Activated CD8-positive, alpha-beta memory T cell treated with anti-CD3 and anti-CD28 coated beads, Interleukin-2, amount 50 U/mL, for 24 hours (primary cell): ENCODE measurements at regions not wholly inside any gene's neighbourhood (a gene's known extent, or its start where the extent isn't known, plus 50 kb on each side); places are given as distances from the start of the nearest gene placed in this dataset.
A peak's percentile ranks its signal among the peaks of the same experiment; 100 is the strongest.
"Not testable (repeated sequence)": the region's sequence is repeated elsewhere in the genome, so short reads cannot be mapped to it uniquely, and the experiment has no call there.

Source experiments
- DNase-seq: peaks from one replicate; pipeline ENCODE4 v3.0.0-alpha.2; 2020; ENCODE audit errors: extremely low read depth

- DNase-seq = peak; percentile 0
Observed at GRCh38 chr10:42367532-42368230, 270.7 kb downstream of the ZNF33B start.

- no peak for DNase-seq
Observed at GRCh38 chr10:42351745-42352144, 286.6 kb downstream of the ZNF33B start.

- not testable (repeated sequence) for DNase-seq
Observed at GRCh38 chr10:42336593-42337337, 301.6 kb downstream of the ZNF33B start.

GRCh38 chr10:42335653-42336296 lies 302.6 kb downstream of the ZNF33B start:
- DNase-seq = not testable (repeated sequence)

- no peak for DNase-seq
Observed at GRCh38 chr10:42304341-42304740, 334.0 kb downstream of the ZNF33B start.

GRCh38 chr10:42281896-42282295 lies 356.5 kb downstream of the ZNF33B start:
- not testable (repeated sequence) for DNase-seq

- not testable (repeated sequence) for DNase-seq
Observed at GRCh38 chr10:42269788-42270187, 368.6 kb downstream of the ZNF33B start.

- not testable (repeated sequence) for DNase-seq
Observed at GRCh38 chr10:42263259-42263658, 375.1 kb downstream of the ZNF33B start.

- DNase-seq = not testable (repeated sequence)
Observed at GRCh38 chr10:42243002-42243401, 395.4 kb downstream of the ZNF33B start.

- no peak for DNase-seq
Observed at GRCh38 chr10:42242135-42242805, 396.1 kb downstream of the ZNF33B start.

GRCh38 chr10:42236401-42236800 lies 402.0 kb downstream of the ZNF33B start:
- DNase-seq = not testable (repeated sequence)

GRCh38 chr10:42235736-42236135 lies 402.6 kb downstream of the ZNF33B start:
- not testable (repeated sequence) for DNase-seq

GRCh38 chr10:42235241-42235640 lies 403.1 kb downstream of the ZNF33B start:
- DNase-seq = not testable (repeated sequence)

- not testable (repeated sequence) for DNase-seq
Observed at GRCh38 chr10:42234506-42234905, 403.9 kb downstream of the ZNF33B start.

GRCh38 chr10:42233461-42234206 lies 404.7 kb downstream of the ZNF33B start:
- not testable (repeated sequence) for DNase-seq

- not testable (repeated sequence) for DNase-seq
Observed at GRCh38 chr10:42232955-42233354, 405.4 kb downstream of the ZNF33B start.

- not testable (repeated sequence) for DNase-seq
Observed at GRCh38 chr10:42230812-42231211, 407.6 kb downstream of the ZNF33B start.

- not testable (repeated sequence) for DNase-seq
Observed at GRCh38 chr10:42230115-42230514, 408.3 kb downstream of the ZNF33B start.

- not testable (repeated sequence) for DNase-seq
Observed at GRCh38 chr10:42227859-42228258, 410.5 kb downstream of the ZNF33B start.

- not testable (repeated sequence) for DNase-seq
Observed at GRCh38 chr10:42193588-42193987, 444.8 kb downstream of the ZNF33B start.

- not testable (repeated sequence) for DNase-seq
Observed at GRCh38 chr10:42192450-42192849, 445.9 kb downstream of the ZNF33B start.
